ENCODE measurements at regions not wholly inside any gene's neighbourhood (a gene's known extent, or its start where the extent isn't known, plus 50 kb on each side); places are given as distances from the start of the nearest gene placed in this dataset.
"Not testable (repeated sequence)": the region's sequence is repeated elsewhere in the genome, so short reads cannot be mapped to it uniquely, and the experiment has no call there.

DNA sequence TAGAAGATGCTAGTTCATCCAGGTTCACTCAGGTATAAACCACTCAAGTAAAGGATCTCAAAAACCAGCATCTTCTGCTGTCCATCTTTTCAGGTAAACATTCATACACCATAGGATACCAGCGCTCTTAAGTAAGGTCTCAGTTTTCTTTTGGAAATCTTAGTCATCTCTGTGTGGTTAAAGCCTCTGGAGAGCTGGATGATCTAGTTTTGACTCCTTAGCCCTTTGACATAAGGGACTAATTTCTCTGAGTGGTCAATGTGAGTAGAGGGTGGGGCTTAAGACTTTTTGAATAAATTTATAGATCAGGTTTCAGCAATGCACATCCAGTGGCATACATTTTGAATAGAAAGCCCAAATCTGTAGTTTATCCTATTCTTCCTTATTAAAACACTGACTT lies 92.3 kb downstream of the CTH start:
- DNase-seq (ENCODE audit: low spot score in 2 of 2): no peak
- Histone ChIP-seq H3K4me1 (no peaks in the 10 kb centered on the region), H3K36me3 (no peaks in the 10 kb centered on the region), H3K27me3 (no peaks in the 10 kb centered on the region), H3K27ac (no peak overlapping the region), H3K4me3 (no peak overlapping the region), H3K9me3 (no peaks in the 10 kb centered on the region)
- TF ChIP-seq, protein P1, sequence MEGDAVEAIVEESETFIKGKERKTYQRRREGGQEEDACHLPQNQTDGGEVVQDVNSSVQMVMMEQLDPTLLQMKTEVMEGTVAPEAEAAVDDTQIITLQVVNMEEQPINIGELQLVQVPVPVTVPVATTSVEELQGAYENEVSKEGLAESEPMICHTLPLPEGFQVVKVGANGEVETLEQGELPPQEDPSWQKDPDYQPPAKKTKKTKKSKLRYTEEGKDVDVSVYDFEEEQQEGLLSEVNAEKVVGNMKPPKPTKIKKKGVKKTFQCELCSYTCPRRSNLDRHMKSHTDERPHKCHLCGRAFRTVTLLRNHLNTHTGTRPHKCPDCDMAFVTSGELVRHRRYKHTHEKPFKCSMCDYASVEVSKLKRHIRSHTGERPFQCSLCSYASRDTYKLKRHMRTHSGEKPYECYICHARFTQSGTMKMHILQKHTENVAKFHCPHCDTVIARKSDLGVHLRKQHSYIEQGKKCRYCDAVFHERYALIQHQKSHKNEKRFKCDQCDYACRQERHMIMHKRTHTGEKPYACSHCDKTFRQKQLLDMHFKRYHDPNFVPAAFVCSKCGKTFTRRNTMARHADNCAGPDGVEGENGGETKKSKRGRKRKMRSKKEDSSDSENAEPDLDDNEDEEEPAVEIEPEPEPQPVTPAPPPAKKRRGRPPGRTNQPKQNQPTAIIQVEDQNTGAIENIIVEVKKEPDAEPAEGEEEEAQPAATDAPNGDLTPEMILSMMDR (IDR thresholded peaks at IDR 0.05): no peak
- intact Hi-C loops (cut with DNase I): no loop called here

DNA sequence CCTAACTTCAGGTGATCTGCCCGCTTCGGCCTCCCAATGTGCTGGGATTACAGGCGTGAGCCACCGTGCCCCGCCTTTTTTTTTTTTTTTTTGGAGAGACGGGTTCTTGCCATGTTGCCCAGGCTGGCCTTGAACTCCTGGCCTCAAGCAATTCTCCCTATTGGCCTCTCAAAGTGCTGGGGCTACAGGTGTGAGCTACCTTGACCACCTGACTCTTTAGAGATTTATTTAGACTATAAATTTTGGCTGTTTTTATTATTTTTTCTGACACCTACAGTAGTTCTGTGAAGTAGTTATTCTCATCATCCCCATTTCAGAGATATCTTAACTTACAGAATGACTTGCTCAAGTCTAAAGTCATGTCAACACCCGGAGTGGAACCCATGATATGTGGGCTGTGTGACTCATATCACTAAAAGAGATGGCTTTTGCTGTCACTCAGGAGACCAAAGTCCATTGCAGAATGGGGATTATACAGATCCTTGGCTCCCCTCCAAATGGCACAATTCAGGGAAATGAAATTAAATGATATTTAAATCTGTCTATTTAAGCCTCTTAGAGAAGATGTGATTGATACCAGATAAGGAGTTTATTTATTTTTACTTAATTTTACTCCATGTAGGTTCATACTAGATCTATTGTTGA lies 93.2 kb downstream of the CTH start:
- Histone ChIP-seq H3K9me3 (no peaks in the 10 kb centered on the region), H3K36me3 (no peaks in the 10 kb centered on the region), H3K27ac (no peak overlapping the region), H3K27me3 (no peaks in the 10 kb centered on the region), H3K4me3 (no peak overlapping the region), H3K4me1 (no peaks in the 10 kb centered on the region)
- intact Hi-C loops (cut with DNase I): no loop called here
- DNase-seq (ENCODE audit: low spot score in 2 of 2): no peak
- TF ChIP-seq, protein P1 (IDR thresholded peaks at IDR 0.05): no peak

DNA sequence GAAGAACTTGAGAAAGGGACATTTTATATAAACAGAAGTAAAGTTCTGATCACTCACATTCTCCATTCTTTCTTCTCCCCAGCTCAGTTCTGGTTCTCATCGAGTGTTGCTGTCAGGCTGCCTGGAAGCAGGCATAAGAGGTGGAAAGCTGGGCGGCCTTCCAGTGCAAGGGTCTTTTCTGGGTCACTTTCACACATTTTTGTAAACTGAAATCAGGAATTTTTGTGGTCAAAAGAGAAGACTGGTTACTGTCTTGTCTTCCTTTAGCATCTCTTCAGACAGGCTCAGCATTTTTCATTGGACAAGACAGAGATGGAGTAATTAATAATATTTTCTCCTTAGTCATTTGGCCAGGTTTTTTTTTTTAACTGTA lies 93.7 kb downstream of the CTH start:
- TF ChIP-seq, protein P1 (IDR thresholded peaks at IDR 0.05): no peak
- no peaks in the 10 kb centered on the region for H3K27me3 ChIP-seq
- intact Hi-C loops (cut with DNase I): no loop called here
- H3K4me1 ChIP-seq: no peaks in the 10 kb centered on the region
- no peak for DNase-seq (ENCODE audit: low spot score in 2 of 2)
- no peaks in the 10 kb centered on the region for H3K9me3 ChIP-seq
- H3K4me3 ChIP-seq: no peak overlapping the region
- H3K36me3 ChIP-seq: no peaks in the 10 kb centered on the region
- H3K27ac ChIP-seq: no peak overlapping the region

DNA sequence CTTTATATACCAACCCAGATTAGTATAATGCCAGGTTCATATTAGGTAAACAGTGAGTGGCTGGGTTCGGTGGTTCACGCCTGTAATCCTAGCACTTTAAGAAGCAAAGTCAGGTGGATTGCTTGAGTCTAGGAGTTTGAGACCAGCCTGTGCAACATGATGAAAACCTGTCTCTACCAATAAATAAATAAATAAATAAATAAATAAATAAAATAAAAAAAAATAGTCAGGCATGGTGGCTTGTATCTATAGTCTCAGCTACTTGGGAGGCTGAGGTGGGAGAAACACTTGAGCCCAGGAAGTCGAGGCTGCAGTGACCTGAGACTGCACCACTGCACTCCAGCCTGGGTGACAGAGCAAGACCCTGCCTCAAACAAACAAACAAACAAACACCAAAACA lies 96.9 kb downstream of the CTH start:
- H3K4me3 ChIP-seq; H3K36me3 ChIP-seq; H3K9me3 ChIP-seq; H3K27ac ChIP-seq; DNase-seq (ENCODE audit: low spot score in 2 of 2); H3K4me1 ChIP-seq; intact Hi-C loops (cut with DNase I); H3K27me3 ChIP-seq: not testable (repeated sequence)

DNA sequence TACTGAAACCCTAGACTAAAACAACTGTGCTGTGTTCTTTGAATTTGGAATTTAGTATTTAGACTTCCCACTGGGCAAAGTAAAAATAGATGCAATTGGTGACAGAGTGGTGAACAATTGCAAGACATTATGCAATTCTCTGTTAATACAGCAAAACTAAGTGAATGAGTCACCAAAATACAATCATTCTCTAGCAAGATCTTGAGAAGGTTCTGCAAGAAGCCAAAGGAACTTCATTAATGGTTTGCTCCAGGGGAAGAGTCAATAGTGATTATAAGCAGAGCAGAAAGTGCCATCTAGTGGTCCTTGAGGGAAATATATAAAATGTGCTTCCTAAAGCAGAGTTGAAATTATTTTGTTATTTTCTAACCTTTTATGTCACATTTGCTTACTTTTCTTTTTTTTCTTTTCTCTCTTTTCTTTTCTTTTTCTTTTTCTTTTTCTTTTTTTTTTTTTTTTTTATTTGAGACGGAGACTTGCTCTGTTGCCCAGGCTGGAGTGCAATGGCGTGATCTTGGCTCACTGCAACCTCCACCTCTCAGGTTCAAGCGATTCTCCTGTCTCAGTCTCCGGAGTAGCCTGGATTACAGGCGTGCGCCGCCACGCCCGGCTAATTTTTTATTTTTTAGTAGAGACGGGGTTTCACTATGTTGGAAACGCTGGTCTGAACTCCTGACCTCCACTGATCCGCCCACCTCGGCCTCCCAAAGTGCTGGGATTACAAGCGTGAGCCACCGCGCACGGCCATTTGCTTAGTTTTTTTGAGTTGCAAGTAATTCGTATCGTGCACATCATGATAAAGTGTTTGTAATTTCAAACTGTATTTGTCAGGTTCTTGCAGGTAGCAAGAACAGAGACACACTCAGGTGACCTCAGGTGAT lies 99.2 kb downstream of the CTH start:
- no peak overlapping the region for H3K4me3 ChIP-seq
- TF ChIP-seq, protein P1 (IDR thresholded peaks at IDR 0.05): peak; percentile 50 to 67 (median 62)
- H3K27me3 ChIP-seq: no peaks in the 10 kb centered on the region
- no peaks in the 10 kb centered on the region for H3K9me3 ChIP-seq
- no peak for DNase-seq (ENCODE audit: low spot score in 2 of 2)
- no peak overlapping the region for H3K27ac ChIP-seq
- intact Hi-C loops (cut with DNase I): loop anchor here (2.0 to 5.0 kb wide), 2 partner anchors 73 to 377 kb away; no protein-coding TSS in a partner anchor
- no peaks in the 10 kb centered on the region for H3K4me1 ChIP-seq
- no peaks in the 10 kb centered on the region for H3K36me3 ChIP-seq

DNA sequence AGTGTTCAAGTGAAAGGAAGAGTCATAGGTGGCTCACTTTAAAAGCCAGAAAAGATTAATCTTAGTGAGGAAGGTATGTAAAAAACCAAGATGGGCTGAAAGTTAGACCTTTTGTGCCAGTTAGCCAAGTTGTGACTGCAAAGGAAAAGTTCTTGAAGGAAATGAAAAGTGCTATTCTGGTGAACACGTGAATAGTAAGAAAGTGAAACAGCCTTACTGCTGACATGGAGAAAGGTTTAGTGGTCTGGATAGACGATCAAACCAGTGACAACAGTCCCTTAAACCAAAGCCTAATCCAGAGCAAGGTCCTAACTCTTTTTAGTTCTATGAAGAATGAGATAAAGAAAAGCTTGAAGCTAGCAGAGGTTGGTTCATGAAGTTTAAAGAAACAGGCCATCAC lies 106.4 kb downstream of the CTH start:
- DNase-seq (ENCODE audit: low spot score in 2 of 2): no peak
- Histone ChIP-seq H3K4me1 (no peaks in the 10 kb centered on the region), H3K27ac (no peak overlapping the region), H3K9me3 (no peaks in the 10 kb centered on the region), H3K27me3 (no peaks in the 10 kb centered on the region), H3K36me3 (no peaks in the 10 kb centered on the region), H3K4me3 (no peak overlapping the region)
- TF ChIP-seq, protein P1 (IDR thresholded peaks at IDR 0.05): no peak
- intact Hi-C loops (cut with DNase I): no loop called here
